SK-N-SH (cell line): ENCODE measurements at regions not wholly inside any gene's neighbourhood (a gene's known extent, or its start where the extent isn't known, plus 50 kb on each side); places are given as distances from the start of the nearest gene placed in this dataset.

Source experiments
- CTCF ChIA-PET: fragments of 300-600, 350-600 bp; formaldehyde crosslinking; extraction: SDS; loops from one replicate; lab custom pipeline; 2021; lab: Yijun Ruan, JAX
- POLR2A ChIA-PET: fragments of 350-600 bp; sonication (Branson Sonifier 250); formaldehyde crosslinking; extraction: SDS; loops from one replicate; lab custom pipeline; 2020; ENCODE audit warnings: antibody characterized with exemption, inconsistent platforms; lab: Yijun Ruan, JAX
- DNase-seq: peaks from one replicate; pipeline ENCODE4 v3.0.0; 2012
- H2AFZ ChIP-seq: fragments of 200-600 bp; sonication (generic); 2 replicates; pipeline ENCODE4 v1.8.1; 2016; ENCODE audit warnings: antibody characterized with exemption, mild to moderate bottlenecking, low read depth
- H3F3A ChIP-seq: fragments of 200-600 bp; sonication (generic); replicated peaks from 2 replicates; pipeline ENCODE3; 2016; ENCODE audit warnings: antibody characterized with exemption, mild to moderate bottlenecking; ENCODE audit not compliant: insufficient read depth
- H3K27ac ChIP-seq, 2 experiments: fragments of 200-500 bp in 1 of 2; fragments of 200-600 bp in 1 of 2; sonication (Bioruptor generic) in 1 of 2; sonication (generic), shearing (Covaris generic) in 1 of 2; 2 replicates each; pipeline versions ENCODE4 v1.5.1 to v1.6.1; 2014 to 2016; ENCODE audit warnings: low read depth in 2 of 2, inconsistent platforms in 1 of 2, low read length in 1 of 2, mild to moderate bottlenecking in 1 of 2, mixed read lengths in 1 of 2
- H3K27me3 ChIP-seq: fragments of 200-600 bp; sonication (generic), shearing (Covaris generic); 2 replicates; pipeline ENCODE4 v1.6.1; 2016; ENCODE audit warnings: mixed run types; ENCODE audit not compliant: insufficient read depth
- H3K36me3 ChIP-seq, 2 experiments: fragments of 200-500 bp in 1 of 2; fragments of 200-600 bp in 1 of 2; sonication (Bioruptor generic) in 1 of 2; sonication (generic) in 1 of 2; replicated peaks in 1 of 2; 2 replicates each; pipeline versions ENCODE3 to v1.5.1; 2014 to 2016; ENCODE audit warnings: low read length in 1 of 2, mild to moderate bottlenecking in 1 of 2; ENCODE audit not compliant: insufficient read depth in 2 of 2, control insufficient read depth in 1 of 2
- H3K4me1 ChIP-seq, 2 experiments: fragments of 200-500 bp in 1 of 2; fragments of 200-600 bp in 1 of 2; sonication (Bioruptor generic) in 1 of 2; sonication (generic), shearing (Covaris generic) in 1 of 2; 2 replicates each; pipeline versions ENCODE4 v1.5.1 to v1.6.1; 2014 to 2016; ENCODE audit warnings: low read depth in 1 of 2, low read length in 1 of 2, mixed run types in 1 of 2; ENCODE audit not compliant: insufficient read depth in 2 of 2, control insufficient read depth in 1 of 2
- H3K4me2 ChIP-seq: fragments of 200-600 bp; sonication (generic), shearing (Covaris generic); 2 replicates; pipeline ENCODE4 v1.6.1; 2017; ENCODE audit warnings: mixed run types
- H3K4me3 ChIP-seq, 2 experiments: fragments of 200-500 bp in 1 of 2; fragments of 200-600 bp in 1 of 2; sonication (Bioruptor generic) in 1 of 2; sonication (generic), shearing (Covaris generic) in 1 of 2; 2 replicates each; pipeline versions ENCODE4 v1.5.1 to v1.8.1; 2014 to 2016; ENCODE audit warnings: low read depth in 2 of 2, inconsistent platforms in 1 of 2, low read length in 1 of 2, mild to moderate bottlenecking in 1 of 2, mixed read lengths in 1 of 2, moderate library complexity in 1 of 2
- H3K79me2 ChIP-seq: fragments of 200-600 bp; sonication (generic); 2 replicates; pipeline ENCODE4 v1.8.1; 2017; ENCODE audit warnings: mild to moderate bottlenecking; ENCODE audit not compliant: insufficient read depth
- H3K9ac ChIP-seq: fragments of 200-600 bp; sonication (generic); 2 replicates; pipeline ENCODE4 v1.6.1; 2017; ENCODE audit warnings: mixed run types
- H3K9me2 ChIP-seq: fragments of 200-600 bp; sonication (generic); 2 replicates; pipeline ENCODE4 v1.6.1; 2017; ENCODE audit warnings: mixed run types
- H3K9me3 ChIP-seq: fragments of 200-600 bp; sonication (generic); 2 replicates; pipeline ENCODE4 v1.6.1; 2017; ENCODE audit warnings: mixed run types, mild to moderate bottlenecking, moderate library complexity
- H4K20me1 ChIP-seq: fragments of 200-600 bp; sonication (generic); 2 replicates; pipeline ENCODE4 v1.6.1; 2017; ENCODE audit warnings: mild to moderate bottlenecking, mixed run types; ENCODE audit not compliant: insufficient read depth
- CHD2 ChIP-seq: fragments of 150-350 bp; IDR thresholded peaks from 2 replicates; pipeline ENCODE4 v1.6.1; 2018; ENCODE audit warnings: low read length; ENCODE audit not compliant: partially characterized antibody
- ELF1 ChIP-seq: IDR thresholded peaks from 2 replicates; pipeline ENCODE4 v1.4.0; 2012
- EZH2phosphoT487 ChIP-seq: fragments of 200-600 bp; sonication (generic); IDR thresholded peaks from 2 replicates; pipeline ENCODE4 v1.6.1; 2017; ENCODE audit warnings: low read depth, mixed run types, mild to moderate bottlenecking, antibody characterized with exemption, moderate library complexity, borderline replicate concordance
- JUND ChIP-seq: IDR thresholded peaks from 2 replicates; pipeline ENCODE4 v1.4.0; 2012
- NRF1 ChIP-seq: IDR thresholded peaks from 2 replicates; pipeline ENCODE4 v1.6.1; 2012; ENCODE audit warnings: low read depth, mild to moderate bottlenecking, low read length
- POLR2AphosphoS5 ChIP-seq: IDR thresholded peaks from 2 replicates; pipeline ENCODE4 v1.6.1; 2012; ENCODE audit warnings: low read depth, low read length
- RAD21 ChIP-seq: IDR thresholded peaks from 2 replicates; pipeline ENCODE4 v1.6.1; 2012; ENCODE audit warnings: mild to moderate bottlenecking, low read length
- RCOR1 ChIP-seq: fragments of 150-350 bp; IDR thresholded peaks from 2 replicates; pipeline ENCODE4 v1.6.1; 2017; ENCODE audit warnings: antibody characterized with exemption, low read length
- SIN3A ChIP-seq: IDR thresholded peaks from 2 replicates; pipeline ENCODE4 v1.6.1; 2012; ENCODE audit warnings: low read depth, mild to moderate bottlenecking, low read length, moderate library complexity, borderline replicate concordance
- SMC3 ChIP-seq: IDR thresholded peaks from 2 replicates; pipeline ENCODE4 v1.6.1; 2012; ENCODE audit warnings: low read depth, low read length, improper control_type of control experiment
- TCF12 ChIP-seq: IDR thresholded peaks from 2 replicates; pipeline ENCODE4 v1.4.0; 2012
- TEAD4 ChIP-seq: IDR thresholded peaks from 2 replicates; pipeline ENCODE4 v1.4.0; 2012; ENCODE audit warnings: mild to moderate bottlenecking, borderline replicate concordance; ENCODE audit not compliant: insufficient read depth
- WGBS: methylation state at CpG from one replicate; pipeline ENCODE4 v1.1.6; 2017; ENCODE audit warnings: low lambda C conversion rate; 5-methylcytosine and 5-hydroxymethylcytosine counted together
- TF ChIP-seq, protein P1 (sequence below): IDR thresholded peaks from 2 replicates; pipeline ENCODE4 v1.4.0; 2012; ENCODE audit warnings: low read depth, borderline replicate concordance
- TF ChIP-seq, protein P2 (sequence below): fragments of 200-600 bp; sonication (generic); IDR thresholded peaks from 2 replicates; pipeline ENCODE4 v1.6.1; 2017; ENCODE audit warnings: antibody characterized with exemption, mild to moderate bottlenecking, moderate library complexity
- TF ChIP-seq, protein P3 (sequence below): IDR thresholded peaks from 2 replicates; pipeline ENCODE4; 2012
- TF ChIP-seq, protein P4 (sequence below): fragments of 150-350 bp; IDR thresholded peaks from 2 replicates; pipeline ENCODE4 v1.6.1; 2016; ENCODE audit warnings: mild to moderate bottlenecking, low read depth, low read length

DNA sequence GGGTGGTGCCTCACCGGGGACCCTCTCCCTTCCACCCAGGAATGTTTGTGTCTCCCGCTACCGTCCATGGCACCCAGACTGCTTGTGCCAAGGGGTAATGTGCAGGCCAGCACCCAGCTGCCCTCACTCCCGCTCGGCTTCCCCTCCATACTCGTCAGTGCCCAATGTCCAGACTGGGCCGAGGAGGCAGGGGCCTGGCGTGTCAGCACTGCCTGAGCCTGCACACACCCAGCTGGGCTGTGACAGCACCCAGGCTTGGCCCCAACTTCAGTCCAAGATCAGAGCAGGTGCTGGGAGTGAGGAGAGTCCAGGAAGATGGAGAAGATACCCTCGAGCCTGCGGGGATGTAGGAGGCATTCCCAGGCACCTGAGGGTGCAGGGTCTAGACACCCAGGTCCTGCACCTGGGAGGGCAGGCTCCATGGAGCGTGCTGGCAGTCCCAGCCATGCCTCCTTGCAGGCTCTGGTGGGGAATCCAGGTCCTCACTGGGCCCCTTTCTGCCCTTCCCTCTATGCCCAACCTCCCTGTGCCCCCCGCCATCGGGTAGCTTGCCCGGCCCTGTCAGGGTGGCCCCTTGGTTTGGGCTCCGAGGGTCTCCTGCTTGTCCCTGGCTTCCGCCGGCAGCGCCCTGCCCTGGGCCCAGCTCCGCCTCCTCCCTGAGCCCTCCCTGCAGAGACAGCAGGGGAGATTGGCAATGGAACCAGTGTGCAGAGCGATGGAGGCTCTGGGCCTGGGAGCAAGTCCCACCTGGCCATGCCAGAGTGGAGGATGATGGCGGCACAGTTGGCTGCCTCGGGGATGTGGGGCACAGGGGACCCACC is 250.8 kb upstream of the EDIL3 start:
- H3K9me3 ChIP-seq = no peaks in the 10 kb centered on the region
- no peaks in the 10 kb centered on the region for H3K9me2 ChIP-seq
- ChIA-PET POLR2A (no interaction called here), CTCF (no interaction called here)
- no peaks in the 10 kb centered on the region for H4K20me1 ChIP-seq
- H3K79me2 ChIP-seq = no peaks in the 10 kb centered on the region
- H3K36me3 ChIP-seq = no peaks in the 10 kb centered on the region
- no peak overlapping the region for H3K9ac ChIP-seq
- H3K4me1 ChIP-seq = no peaks in the 10 kb centered on the region
- no peak overlapping the region for H2AFZ ChIP-seq
- H3K27ac ChIP-seq = no peak overlapping the region
- no peak for TF ChIP-seq POLR2AphosphoS5
- no peak for TF ChIP-seq RCOR1
- TF ChIP-seq TEAD4 = no peak
- TF ChIP-seq CHD2 = no peak
- no peak for TF ChIP-seq SIN3A
- no peak for TF ChIP-seq NRF1
- TF ChIP-seq JUND = no peak
- no peak for TF ChIP-seq RAD21
- no peak for TF ChIP-seq ELF1
- TF ChIP-seq EZH2phosphoT487 = no peak
- TF ChIP-seq SMC3 = no peak
- TF ChIP-seq, protein P1, sequence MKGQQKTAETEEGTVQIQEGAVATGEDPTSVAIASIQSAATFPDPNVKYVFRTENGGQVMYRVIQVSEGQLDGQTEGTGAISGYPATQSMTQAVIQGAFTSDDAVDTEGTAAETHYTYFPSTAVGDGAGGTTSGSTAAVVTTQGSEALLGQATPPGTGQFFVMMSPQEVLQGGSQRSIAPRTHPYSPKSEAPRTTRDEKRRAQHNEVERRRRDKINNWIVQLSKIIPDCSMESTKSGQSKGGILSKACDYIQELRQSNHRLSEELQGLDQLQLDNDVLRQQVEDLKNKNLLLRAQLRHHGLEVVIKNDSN = no peak
- TF ChIP-seq, protein P2, sequence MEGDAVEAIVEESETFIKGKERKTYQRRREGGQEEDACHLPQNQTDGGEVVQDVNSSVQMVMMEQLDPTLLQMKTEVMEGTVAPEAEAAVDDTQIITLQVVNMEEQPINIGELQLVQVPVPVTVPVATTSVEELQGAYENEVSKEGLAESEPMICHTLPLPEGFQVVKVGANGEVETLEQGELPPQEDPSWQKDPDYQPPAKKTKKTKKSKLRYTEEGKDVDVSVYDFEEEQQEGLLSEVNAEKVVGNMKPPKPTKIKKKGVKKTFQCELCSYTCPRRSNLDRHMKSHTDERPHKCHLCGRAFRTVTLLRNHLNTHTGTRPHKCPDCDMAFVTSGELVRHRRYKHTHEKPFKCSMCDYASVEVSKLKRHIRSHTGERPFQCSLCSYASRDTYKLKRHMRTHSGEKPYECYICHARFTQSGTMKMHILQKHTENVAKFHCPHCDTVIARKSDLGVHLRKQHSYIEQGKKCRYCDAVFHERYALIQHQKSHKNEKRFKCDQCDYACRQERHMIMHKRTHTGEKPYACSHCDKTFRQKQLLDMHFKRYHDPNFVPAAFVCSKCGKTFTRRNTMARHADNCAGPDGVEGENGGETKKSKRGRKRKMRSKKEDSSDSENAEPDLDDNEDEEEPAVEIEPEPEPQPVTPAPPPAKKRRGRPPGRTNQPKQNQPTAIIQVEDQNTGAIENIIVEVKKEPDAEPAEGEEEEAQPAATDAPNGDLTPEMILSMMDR = no peak
- TF ChIP-seq, protein P3, sequence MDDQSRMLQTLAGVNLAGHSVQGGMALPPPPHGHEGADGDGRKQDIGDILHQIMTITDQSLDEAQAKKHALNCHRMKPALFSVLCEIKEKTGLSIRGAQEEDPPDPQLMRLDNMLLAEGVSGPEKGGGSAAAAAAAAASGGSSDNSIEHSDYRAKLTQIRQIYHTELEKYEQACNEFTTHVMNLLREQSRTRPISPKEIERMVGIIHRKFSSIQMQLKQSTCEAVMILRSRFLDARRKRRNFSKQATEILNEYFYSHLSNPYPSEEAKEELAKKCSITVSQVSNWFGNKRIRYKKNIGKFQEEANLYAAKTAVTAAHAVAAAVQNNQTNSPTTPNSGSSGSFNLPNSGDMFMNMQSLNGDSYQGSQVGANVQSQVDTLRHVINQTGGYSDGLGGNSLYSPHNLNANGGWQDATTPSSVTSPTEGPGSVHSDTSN = no peak
- TF ChIP-seq TCF12 = no peak
- TF ChIP-seq, protein P4, sequence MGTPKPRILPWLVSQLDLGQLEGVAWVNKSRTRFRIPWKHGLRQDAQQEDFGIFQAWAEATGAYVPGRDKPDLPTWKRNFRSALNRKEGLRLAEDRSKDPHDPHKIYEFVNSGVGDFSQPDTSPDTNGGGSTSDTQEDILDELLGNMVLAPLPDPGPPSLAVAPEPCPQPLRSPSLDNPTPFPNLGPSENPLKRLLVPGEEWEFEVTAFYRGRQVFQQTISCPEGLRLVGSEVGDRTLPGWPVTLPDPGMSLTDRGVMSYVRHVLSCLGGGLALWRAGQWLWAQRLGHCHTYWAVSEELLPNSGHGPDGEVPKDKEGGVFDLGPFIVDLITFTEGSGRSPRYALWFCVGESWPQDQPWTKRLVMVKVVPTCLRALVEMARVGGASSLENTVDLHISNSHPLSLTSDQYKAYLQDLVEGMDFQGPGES = no peak
- H3K27me3 ChIP-seq = no peaks in the 10 kb centered on the region; the same call in 1 of the 2 replicates
- no peak overlapping the region for H3K4me2 ChIP-seq
- DNase-seq = no peak
- H3K4me3 ChIP-seq = no peak overlapping the region
- 40% methylated on average over 10 of the region's 22 CpGs for WGBS
- H3F3A ChIP-seq = no peaks in the 10 kb centered on the region
